ENCODE measurements at regions not wholly inside any gene's neighbourhood (a gene's known extent, or its start where the extent isn't known, plus 50 kb on each side); places are given as distances from the start of the nearest gene placed in this dataset.
A peak's percentile ranks its signal among the peaks of the same experiment; 100 is the strongest.

- CTCF ChIA-PET: no interaction called here
- H3K9me2 ChIP-seq (ENCODE audit: insufficient read depth): no peaks in the 10 kb centered on the region
- RAD21 ChIA-PET (ENCODE audit: low non-redundant PET in 1 of 2, low total read pairs in 2 of 2, uncharacterized antibody in 2 of 2, unreplicated experiment in 2 of 2): no interaction called here
- no peaks in the 10 kb centered on the region for H3K36me3 ChIP-seq (ENCODE audit: control insufficient read depth in 1 of 2, insufficient read depth in 2 of 2, low read length in 2 of 2)
- H3K27ac ChIP-seq (ENCODE audit: low read depth, low read length): no peak overlapping the region
- H3K79me2 ChIP-seq (ENCODE audit: insufficient read depth, low read length): no peaks in the 10 kb centered on the region
- BruUV-seq (replicated peaks): no TSS peak
- H3K27me3 ChIP-seq (ENCODE audit: insufficient read depth, low read length): no peaks in the 10 kb centered on the region
- POLR2A ChIA-PET: interaction anchor here (1.1 kb wide), 1 partner anchor 9 kb away, joined by 3 read pairs; no protein-coding TSS in a partner anchor
- DNase-seq (ENCODE audit: low read depth, low spot score) (no peak), ATAC-seq (peak; percentile 75)
- no peak overlapping the region for H3K4me3 ChIP-seq (replicated peaks in 1 of 2; ENCODE audit: low read depth in 1 of 2, low read length in 2 of 2)
- H2AFZ ChIP-seq (ENCODE audit: low read depth, low read length, poor library complexity, severe bottlenecking): peak overlapping the region; percentile 76
- no peaks in the 10 kb centered on the region for H4K20me1 ChIP-seq (ENCODE audit: insufficient read depth)
- peaks cover 6 to 24% of the 10 kb centered on the region in 2 experiments; a peak in 3 of 4 replicates for H3K4me1 ChIP-seq (ENCODE audit: control insufficient read depth in 1 of 2, insufficient read depth in 2 of 2, low read length in 2 of 2)
- no peak overlapping the region for H3K9ac ChIP-seq (ENCODE audit: low read length)
- H3K9me3 ChIP-seq (ENCODE audit: control insufficient read depth in 1 of 2, insufficient read depth in 1 of 2, low read depth in 1 of 2, low read length in 2 of 2): no peaks in the 10 kb centered on the region
- intact Hi-C loops (cut with micrococcal nuclease): no loop called here
- peak overlapping the region; percentile 34; the same call in 1 of the 2 replicates for H3K4me2 ChIP-seq (ENCODE audit: low read length)
- TF ChIP-seq POLR2A (IDR thresholded peaks at IDR 0.05; ENCODE audit: borderline replicate concordance, extremely low read depth, insufficient read depth, insufficient read length): peak; percentile 28
- no peak for TF ChIP-seq JUND (IDR thresholded peaks at IDR 0.05)
- TF ChIP-seq SP1 (IDR thresholded peaks at IDR 0.05; ENCODE audit: low read depth): peak; percentile 62
Observed at GRCh38 chr9:129434187-129434586, 186.7 kb downstream of the C9orf50 start.

DNA sequence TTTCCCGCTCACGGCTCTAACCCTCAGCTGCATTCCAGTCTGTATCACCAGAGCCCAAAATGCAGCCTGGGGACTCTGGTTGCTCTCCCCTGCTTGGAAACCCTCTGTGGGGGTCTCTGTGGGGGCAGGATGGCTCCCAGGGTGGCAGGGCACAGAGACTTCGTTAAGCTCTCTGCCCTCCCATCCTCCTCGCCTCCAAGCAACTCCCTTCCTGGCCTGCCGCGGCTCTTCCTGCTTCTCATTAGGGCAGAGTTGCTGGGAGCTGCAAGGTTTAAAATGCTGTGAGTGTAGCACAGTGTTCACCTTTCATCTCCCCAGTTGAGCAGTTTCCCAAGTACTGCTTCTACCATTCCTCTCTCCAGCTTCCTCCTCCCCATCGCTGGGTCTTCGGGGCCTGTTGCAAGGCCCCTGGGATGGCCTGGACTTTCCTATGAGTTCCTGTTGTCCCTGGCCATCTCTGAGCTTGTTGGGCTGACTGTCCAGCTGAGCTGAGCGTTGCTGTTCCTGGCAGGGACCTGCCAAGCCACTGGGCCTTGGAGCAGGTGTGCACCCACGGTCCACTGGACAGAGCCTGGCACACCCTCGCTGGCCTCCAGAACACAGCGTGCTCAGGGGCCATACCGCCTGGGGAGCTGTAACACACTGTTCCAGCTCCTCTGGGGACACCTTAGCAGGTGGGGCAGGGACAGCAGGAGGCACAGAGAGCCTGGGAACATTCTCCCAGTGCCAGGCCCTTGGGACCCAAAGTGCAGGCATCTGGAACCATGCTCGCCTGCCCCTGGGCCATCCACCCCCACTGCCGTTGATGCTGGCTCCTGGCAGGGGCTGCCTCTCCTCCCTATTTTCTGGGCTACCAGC is 188.4 kb downstream of the C9orf50 start:
- Histone ChIP-seq H3K9ac (ENCODE audit: low read length) (no peak overlapping the region), H4K20me1 (ENCODE audit: insufficient read depth) (no peaks in the 10 kb centered on the region), H3K4me3 (replicated peaks in 1 of 2; ENCODE audit: low read depth in 1 of 2, low read length in 2 of 2) (no peak overlapping the region), H3K79me2 (ENCODE audit: insufficient read depth, low read length) (no peaks in the 10 kb centered on the region), H3K4me1 (ENCODE audit: control insufficient read depth in 1 of 2, insufficient read depth in 2 of 2, low read length in 2 of 2) (peaks cover 6 to 18% of the 10 kb centered on the region in 2 experiments; a peak in 3 of 4 replicates), H3K27me3 (ENCODE audit: insufficient read depth, low read length) (no peaks in the 10 kb centered on the region), H3K9me3 (ENCODE audit: control insufficient read depth in 1 of 2, insufficient read depth in 1 of 2, low read depth in 1 of 2, low read length in 2 of 2) (no peaks in the 10 kb centered on the region), H3K36me3 (ENCODE audit: control insufficient read depth in 1 of 2, insufficient read depth in 2 of 2, low read length in 2 of 2) (no peaks in the 10 kb centered on the region), H3K27ac (ENCODE audit: low read depth, low read length) (no peak overlapping the region), H3K4me2 (ENCODE audit: low read length) (no peak overlapping the region), H3K9me2 (ENCODE audit: insufficient read depth) (no peaks in the 10 kb centered on the region), H2AFZ (ENCODE audit: low read depth, low read length, poor library complexity, severe bottlenecking) (no peak overlapping the region)
- ATAC-seq (no peak), DNase-seq (ENCODE audit: low read depth, low spot score) (no peak)
- CTCF ChIA-PET: interaction anchor here (0.6 kb wide), 1 partner anchor 290 kb away, joined by 3 read pairs; no protein-coding TSS in a partner anchor
- no TSS peak for BruUV-seq (replicated peaks)
- TF ChIP-seq TCF7L2 (IDR thresholded peaks at IDR 0.05; ENCODE audit: borderline replicate concordance, extremely low read depth, insufficient read depth, insufficient read length) (no peak), RAD21 (IDR thresholded peaks at IDR 0.05; ENCODE audit: low read depth) (no peak), CEBPB (IDR thresholded peaks at IDR 0.05; ENCODE audit: low read depth) (no peak), SP1 (IDR thresholded peaks at IDR 0.05; ENCODE audit: low read depth) (no peak), REST (IDR thresholded peaks at IDR 0.05; ENCODE audit: low read depth) (no peak), SIN3A (IDR thresholded peaks at IDR 0.05; ENCODE audit: low read depth) (no peak), CBX3 (IDR thresholded peaks at IDR 0.05; ENCODE audit: low read depth) (no peak), EZH2 (IDR thresholded peaks at IDR 0.05) (no peak), ZFX (IDR thresholded peaks at IDR 0.05) (no peak), ZNF274 (IDR thresholded peaks at IDR 0.05; ENCODE audit: low read depth, low read length) (no peak)
- intact Hi-C loops (cut with micrococcal nuclease): no loop called here
- RAD21 ChIA-PET (ENCODE audit: low non-redundant PET in 1 of 2, low total read pairs in 2 of 2, uncharacterized antibody in 2 of 2, unreplicated experiment in 2 of 2): no interaction called here
- POLR2A ChIA-PET: interaction anchor here (0.6 to 1.1 kb wide), 2 partner anchors 254 to 290 kb away, joined by 3 read pairs; partner anchors contain the start of gene IER5L
